ENCODE measurements at regions not wholly inside any gene's neighbourhood (a gene's known extent, or its start where the extent isn't known, plus 50 kb on each side); places are given as distances from the start of the nearest gene placed in this dataset.
"Not testable (repeated sequence)": the region's sequence is repeated elsewhere in the genome, so short reads cannot be mapped to it uniquely, and the experiment has no call there.

DNA sequence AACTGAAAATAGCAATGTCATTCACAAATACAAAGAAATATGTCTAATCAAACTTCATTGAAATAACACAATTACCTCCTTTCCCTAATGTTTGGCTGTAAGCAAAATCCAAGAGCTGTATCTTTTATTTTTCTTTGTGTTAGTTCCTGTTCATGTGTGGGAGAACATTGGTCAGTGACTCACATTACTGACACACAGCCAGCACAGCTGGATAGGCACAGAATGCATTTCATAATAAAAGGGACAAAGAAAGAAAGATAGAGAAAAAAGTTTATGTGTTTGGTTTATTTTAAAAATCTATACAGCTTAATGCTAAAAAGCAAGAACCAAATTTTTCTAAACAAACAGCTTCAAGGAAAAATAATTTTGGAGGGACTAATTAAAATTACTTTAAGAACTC is 185.6 kb upstream of the COL3A1 start:
- DNase-seq, result no peak

DNA sequence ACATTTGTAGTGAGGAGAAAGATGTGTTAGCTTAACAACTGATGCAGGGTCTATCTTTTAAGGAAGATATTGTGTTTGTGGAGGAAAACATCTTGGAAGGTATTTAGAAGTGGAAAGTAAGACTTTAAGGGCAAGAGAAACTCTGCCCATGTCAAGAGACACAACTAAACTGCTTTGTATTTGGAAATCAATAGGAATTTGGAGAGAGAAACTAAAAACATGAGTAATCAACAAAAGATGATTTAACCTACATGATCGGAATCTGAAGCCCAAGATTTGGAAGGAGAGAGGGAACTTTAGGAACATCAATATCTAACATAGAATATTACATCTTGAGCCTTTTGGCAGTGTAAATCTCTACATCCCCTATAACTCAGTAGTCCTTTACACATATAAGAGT is 184.2 kb upstream of the COL3A1 start:
- DNase-seq, result no peak

DNA sequence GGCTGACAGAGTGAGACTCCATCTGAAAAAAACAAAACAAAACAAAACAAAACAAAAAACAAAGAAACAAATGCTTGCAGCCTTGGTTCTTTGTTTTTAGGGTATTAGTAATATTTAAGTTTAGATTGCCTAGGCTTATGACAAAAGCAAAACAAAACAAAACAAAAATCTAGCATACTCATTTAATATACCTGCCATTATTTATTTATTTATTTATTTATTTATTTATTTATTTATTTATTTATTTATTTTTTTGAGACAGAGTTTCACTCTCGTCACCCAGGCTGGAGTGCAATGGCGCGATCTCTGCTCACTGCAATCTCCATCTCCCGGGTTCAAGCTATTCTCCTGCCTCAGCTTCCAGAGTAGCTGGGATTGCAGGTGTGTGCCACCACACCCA is 179.7 kb upstream of the COL3A1 start:
- DNase-seq, result not testable (repeated sequence)

DNA sequence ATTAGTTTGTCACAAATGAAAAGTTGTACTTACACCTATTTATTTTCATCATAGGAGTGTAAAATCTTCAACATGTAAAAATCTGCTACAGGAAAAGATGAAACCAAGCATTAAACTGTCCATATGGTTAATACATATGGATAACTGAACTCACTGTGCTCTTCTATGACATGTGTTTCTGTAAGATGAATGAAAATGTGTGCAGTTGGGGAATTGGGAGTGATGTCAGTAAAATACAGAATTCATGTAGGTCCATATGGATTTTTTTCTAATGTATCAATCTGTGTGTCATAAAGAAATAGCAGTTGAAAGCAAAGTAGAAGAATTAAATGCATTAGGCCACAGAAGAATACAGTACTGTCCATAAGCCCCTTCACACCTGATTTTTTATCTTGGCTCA is 178.4 kb upstream of the COL3A1 start:
- DNase-seq, result no peak

- DNase-seq, result no peak
These were observed 176.8 kb upstream of the COL3A1 start for GRCh38 chr2:188797371-188797770.

DNA sequence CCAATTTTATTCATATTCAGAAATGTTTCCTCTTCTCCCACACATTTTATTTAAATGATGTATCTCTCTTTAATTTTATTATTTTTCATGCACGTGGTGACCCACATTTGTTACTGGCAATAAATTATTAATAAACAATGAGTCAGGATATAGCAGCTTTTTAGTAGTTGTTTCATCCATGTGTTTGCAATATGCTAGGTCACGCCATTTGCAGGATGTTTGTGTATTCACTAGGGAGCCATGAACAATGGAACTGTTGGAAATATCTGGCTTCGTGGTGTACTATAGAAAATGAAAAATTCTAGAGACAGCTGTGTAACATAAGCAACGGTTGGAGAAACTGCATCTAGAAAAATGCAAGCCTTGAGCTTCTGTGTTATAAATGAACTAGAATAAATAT is 176.0 kb upstream of the COL3A1 start:
- no peak for DNase-seq

GRCh38 chr2:188805219-188805618 is 169.0 kb upstream of the COL3A1 start:
- DNase-seq, result no peak

DNA sequence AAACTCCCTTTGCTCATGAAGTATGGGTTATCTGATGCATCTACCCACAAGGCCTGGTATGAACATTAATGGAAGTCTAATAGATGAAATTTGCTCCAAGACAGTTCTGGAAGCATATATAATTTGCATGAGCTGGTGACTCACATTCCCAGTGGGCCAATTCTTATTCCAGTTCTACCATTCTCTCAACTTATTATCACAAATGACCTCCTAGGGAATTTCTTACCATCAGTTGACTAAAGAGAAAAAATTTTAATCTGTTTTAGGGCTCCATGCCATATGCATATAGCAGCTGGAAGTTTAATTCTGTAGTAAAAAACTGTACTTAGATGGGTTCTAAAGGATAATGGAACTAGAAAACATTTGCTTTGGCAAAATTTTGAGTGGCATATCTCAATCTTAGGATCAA is 165.2 kb upstream of the COL3A1 start:
- no peak for DNase-seq

GRCh38 chr2:188810586-188810985 is 163.6 kb upstream of the COL3A1 start:
- no peak for DNase-seq

DNA sequence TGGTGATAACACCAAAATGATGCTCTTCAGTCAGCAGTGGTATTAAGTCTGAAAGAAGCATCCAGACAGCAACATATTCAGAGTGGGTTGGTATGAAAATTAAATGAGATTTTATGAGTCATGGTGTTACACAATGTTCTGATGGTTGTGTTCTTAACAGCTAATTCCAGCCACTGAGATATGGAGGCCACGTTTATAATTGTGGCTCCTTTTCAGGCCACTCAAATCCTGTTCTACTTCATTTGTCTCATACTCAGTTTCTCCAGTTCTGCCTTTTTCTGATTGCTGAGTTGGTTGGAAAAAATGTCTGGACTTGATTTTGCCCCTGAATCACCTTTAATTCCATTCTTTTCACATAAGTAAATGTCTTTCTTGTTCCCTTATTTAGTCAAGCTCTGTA is 162.7 kb upstream of the COL3A1 start:
- no peak for DNase-seq

GRCh38 chr2:188813315-188813714 is 160.9 kb upstream of the COL3A1 start:
- no peak for DNase-seq

DNA sequence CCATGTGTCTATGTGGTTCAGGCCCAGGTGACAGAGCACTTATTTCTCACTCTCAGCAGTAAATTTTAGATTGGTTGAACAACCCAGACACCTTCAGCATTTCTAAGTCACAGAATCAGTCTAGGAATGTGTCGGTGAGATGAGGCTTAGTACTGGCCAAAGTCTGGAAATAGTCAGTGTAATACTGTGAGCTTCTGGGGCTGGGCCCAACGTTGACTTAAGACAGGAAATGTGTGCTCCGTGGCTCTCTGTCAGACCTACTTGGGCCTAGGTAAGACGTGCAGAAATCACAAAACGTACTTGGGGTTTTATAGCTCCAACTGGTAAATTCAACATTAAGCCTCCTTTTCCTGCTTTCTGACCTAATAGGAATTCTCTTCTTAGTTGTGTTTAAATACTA is 160.3 kb upstream of the COL3A1 start:
- no peak for DNase-seq

DNA sequence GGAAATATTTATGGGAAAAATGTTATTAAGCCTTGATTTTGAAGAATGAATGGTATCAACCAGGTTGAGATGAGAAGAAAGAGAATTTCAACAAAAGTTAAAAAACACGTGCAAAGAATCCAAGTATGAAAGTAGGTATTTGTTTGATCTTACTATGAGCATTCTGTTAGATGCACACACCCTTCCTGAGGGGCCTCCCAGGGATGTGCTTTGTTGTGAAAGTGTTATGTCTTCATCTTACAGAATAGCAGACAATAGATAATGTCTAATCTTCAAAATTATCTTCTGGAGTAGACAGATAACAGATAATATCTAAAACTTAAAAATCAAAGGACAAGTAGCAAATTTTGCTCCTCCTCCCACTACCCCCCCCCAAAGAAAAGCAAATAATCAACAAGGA is 155.2 kb upstream of the COL3A1 start:
- DNase-seq, result no peak

GRCh38 chr2:188819792-188820191 is 154.4 kb upstream of the COL3A1 start:
- DNase-seq, result no peak

DNA sequence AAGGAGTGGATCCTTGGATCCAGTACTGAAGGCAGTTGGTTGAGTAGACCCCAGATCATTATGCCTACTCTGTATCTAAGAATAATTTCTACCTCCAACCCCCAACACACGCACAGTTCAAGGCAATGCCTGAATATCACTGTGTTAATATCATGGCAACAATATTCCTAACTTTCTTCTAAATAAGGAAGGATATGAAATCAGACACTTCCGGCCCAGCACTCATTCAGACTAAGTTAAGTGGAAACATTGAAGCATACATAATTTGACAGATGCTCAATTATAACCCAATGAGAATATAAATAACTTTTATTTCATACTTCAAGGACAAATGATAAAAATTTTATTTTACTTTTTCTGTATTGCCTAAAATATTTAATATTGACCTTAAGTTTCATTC is 153.6 kb upstream of the COL3A1 start:
- DNase-seq, result no peak

DNA sequence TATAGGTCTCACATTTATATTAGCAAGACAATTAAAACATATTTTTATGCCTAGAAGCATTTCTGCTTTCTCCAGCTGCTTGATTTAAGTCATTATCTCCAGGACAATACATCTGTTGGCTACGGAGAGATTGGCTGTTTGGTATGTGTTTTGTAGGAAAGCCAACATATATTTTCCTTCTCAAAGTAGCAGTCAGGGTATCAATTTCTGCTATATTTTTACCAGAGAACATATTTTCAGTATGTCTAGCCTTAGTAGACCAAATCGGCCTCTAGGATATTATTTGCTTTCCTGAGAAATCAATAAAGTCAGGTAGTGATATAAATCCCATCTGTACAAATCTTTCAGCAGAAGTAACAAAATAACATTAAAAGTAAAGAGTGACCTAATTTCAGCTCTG is 150.0 kb upstream of the COL3A1 start:
- DNase-seq, result no peak

DNA sequence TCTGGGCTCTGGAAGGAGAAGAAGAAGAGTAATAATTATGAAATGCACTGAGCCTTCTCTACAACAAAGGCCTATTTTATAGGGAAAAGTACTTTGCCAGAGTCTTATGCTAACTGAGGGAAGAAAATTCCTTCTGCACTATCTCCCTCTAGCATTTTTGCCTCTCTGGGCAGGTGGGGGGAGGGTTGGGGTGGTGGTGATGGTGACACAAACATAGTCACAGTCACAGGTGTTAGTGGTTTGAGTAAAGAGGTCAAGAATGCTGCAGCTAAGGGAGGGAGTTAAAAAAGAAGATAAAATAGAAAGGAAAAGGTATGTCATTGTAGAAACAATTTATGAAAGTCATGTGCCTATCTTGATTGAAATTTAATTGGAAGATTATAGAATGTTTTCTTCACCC is 140.8 kb upstream of the COL3A1 start:
- no peak for DNase-seq

GRCh38 chr2:188833799-188834198 is 140.4 kb upstream of the COL3A1 start:
- no peak for DNase-seq

DNA sequence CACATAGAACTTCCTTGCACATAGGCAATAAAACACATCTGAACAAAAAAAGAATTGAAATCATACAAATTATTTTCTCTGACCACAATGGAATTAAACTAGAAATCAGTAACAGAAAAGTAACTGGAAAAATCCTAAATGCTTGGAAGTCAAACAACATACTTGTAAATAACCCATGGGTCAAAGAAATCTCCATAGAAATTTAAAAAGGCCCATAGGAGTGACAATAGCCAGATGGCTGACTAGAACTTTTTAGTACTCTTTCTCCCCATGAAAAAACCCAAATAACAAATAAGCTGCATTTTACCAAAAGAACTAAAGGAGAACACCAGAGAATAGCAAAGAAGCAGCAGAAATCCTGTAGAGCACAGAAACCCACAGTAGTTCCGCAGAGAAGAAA is 139.2 kb upstream of the COL3A1 start:
- no peak for DNase-seq

DNA sequence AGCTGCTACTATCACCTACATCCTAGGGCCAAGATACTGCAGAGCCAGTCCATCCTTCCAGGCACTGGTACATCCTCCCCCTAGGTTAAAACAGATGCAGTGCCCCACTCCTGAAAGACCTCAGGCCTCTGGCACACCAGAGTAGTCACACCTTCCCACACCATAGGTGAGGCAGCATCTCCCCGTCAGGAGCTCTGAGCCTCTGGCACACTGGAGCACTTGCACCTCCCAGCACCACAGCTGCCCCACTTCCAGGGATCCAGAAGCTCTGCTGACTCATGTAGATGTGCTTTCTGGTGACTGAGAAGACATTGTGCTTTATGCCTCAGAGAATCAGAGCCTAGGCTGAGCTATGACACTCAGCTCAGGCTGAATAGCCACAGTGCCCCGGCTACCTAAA is 138.4 kb upstream of the COL3A1 start:
- DNase-seq, result no peak

DNA sequence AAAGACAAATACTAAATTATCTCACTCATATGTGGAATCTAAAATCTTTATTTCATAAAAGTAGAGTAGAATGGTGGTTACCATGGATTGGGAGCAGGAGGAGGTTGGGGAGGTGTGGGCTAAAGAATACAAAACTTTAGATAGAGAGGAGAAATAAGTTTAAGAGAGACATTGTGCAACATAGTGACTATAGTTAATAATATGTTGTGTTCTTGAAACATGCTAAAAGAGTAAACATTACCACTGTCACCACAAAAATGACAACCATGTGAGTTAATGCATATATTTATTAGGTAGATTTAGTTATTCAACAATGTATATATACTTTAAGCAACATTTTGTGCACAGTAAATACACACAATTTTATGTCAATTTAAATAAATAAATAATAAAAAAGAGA is 128.5 kb upstream of the COL3A1 start:
- no peak for DNase-seq

DNA sequence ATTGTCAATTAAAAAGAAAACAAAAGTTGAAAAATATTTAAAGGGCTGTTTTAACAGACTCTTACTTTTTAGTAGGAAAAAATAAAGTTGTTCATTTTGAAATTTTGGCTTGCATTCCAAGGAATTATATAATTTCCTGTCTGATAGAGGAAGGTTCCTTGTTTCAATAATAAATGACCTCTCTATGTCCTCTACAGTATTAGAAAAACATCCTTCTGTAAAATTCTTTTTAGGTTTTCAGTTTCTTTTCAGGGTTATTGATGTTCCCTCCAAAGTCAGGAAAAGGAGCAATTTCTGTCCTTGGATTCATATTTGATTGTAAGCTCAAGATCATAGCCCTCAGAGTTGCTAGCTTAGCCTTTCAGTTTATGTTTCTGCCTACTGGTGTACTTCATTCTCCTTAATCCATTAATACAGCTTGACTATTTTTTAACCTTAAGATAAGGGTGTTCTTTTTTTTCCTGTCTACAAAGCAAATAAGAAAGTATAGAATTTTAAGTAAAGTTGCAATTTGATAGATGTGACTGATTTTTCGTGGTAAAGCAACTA is 125.2 kb upstream of the COL3A1 start:
- no peak for DNase-seq

GRCh38 chr2:188850786-188851185 is 123.4 kb upstream of the COL3A1 start:
- no peak for DNase-seq

DNA sequence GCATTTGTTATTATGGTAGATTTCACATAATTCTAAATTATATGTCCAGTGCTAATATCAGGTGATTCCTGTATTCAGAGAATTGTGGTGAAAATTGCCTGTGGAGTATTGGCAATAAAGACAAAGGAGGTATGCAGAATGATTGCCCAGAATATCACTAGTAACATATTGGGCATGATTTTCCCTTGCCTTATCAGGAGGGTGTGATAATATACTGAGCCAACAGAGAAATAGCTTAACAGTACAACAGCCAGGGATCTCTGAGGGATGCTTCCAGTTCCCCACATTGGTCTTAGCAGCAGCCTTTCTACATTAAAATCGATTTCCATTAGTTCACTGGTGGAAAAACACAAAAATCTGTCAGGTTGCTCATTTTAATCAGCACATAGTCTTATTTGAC is 122.9 kb upstream of the COL3A1 start:
- no peak for DNase-seq

DNA sequence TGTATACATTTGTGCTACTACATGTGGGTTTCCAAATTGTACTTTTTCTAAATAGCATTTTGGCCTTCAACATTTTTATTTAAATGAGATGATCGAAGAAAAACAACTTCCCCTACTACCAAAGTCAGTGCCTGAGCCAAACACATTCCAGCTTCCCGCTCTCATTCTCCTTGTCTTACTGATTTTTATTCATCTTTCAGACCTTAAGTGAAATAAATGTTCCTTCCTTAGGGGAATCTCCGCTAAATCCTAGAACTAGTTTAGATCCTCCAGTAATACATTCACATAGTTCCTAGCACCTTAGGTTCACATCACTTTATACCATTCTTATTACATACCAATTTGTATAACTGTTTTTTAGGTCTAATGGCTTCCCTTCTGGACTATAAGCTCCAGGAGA is 122.3 kb upstream of the COL3A1 start:
- DNase-seq, result no peak

DNA sequence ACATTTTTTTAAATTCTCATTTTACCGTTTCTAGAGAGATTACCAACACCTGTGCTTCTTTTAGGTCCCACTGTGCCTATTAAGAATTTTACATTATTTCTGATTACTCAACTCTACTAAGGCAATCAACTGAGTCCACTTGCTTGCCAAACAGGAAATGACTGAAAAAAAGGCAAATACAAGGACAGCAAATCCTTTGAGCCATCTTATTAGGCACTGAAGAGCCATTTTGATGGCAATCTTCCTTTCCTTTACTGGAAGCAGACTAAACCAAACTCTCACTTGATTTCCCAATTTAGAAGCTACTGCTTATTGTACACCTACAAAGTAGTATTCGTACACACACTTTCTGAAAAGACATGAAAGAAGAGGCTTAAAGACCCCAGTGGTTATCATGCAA is 121.4 kb upstream of the COL3A1 start:
- DNase-seq, result no peak
